Right lobe of liver (tissue), 4 donors: ENCODE measurements at regions not wholly inside any gene's neighbourhood (a gene's known extent, or its start where the extent isn't known, plus 50 kb on each side); places are given as distances from the start of the nearest gene placed in this dataset.

Experiments
- POLR2A ChIP-seq: fragments of 450-650 bp; IDR thresholded peaks from one replicate; pipeline ENCODE4 v1.6.1; 2017; ENCODE audit warnings: antibody characterized with exemption, mild to moderate bottlenecking
- TF ChIP-seq, protein P1 (sequence below), 4 donors: fragments of 200-600 bp in 3 of 4; fragments of 450-650 bp in 1 of 4; IDR thresholded peaks; one replicate each; pipeline versions ENCODE4 v1.5.1 to v1.8.0; 2016 to 2022; ENCODE audit warnings: antibody characterized with exemption in 4 of 4, mild to moderate bottlenecking in 2 of 4
- donor health status: DM: no; HTN: no; CAD: no.
- donor health status: DM: no; HTN: no; CAD: no.
- donor health status: DM: no; HTN: yes; CAD: no.

DNA sequence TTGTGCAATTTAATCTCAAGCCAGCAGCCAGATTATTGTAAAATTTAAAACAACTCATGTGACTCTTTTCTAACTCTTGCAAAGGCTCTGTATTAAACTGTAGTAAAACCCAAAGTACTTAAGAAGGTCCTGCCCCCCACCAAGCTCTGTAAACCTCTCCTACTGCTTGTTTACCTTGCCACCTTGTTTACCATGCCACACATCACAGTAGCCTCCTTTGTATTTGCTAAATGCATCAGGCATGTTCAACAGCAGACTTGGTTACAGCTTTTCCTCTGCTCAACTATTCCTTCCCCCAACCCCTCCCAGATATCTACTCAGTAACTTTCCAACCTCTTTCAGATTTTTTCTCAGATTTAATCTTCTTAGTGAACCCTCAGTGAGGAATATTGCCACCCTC lies 861.6 kb downstream of the METTL15 start:
- TF ChIP-seq, protein P1, sequence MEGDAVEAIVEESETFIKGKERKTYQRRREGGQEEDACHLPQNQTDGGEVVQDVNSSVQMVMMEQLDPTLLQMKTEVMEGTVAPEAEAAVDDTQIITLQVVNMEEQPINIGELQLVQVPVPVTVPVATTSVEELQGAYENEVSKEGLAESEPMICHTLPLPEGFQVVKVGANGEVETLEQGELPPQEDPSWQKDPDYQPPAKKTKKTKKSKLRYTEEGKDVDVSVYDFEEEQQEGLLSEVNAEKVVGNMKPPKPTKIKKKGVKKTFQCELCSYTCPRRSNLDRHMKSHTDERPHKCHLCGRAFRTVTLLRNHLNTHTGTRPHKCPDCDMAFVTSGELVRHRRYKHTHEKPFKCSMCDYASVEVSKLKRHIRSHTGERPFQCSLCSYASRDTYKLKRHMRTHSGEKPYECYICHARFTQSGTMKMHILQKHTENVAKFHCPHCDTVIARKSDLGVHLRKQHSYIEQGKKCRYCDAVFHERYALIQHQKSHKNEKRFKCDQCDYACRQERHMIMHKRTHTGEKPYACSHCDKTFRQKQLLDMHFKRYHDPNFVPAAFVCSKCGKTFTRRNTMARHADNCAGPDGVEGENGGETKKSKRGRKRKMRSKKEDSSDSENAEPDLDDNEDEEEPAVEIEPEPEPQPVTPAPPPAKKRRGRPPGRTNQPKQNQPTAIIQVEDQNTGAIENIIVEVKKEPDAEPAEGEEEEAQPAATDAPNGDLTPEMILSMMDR (IDR thresholded peaks at IDR 0.05) = no peak
- TF ChIP-seq POLR2A = no peak
